Stimulated activated naive B cell treated with anti-CD40 and anti-IgM and Interleukin-4, amounts not matched to agents 10 μg/mL and 1 μg/mL and 100 μg/mL, for 72 hours (primary cell): ENCODE measurements at regions not wholly inside any gene's neighbourhood (a gene's known extent, or its start where the extent isn't known, plus 50 kb on each side); places are given as distances from the start of the nearest gene placed in this dataset.

Experiments
- ATAC-seq, 2 donors: fragments of 150-1000 bp; cut with Tn5 transposase; replicated peaks; 2 replicates each; pipeline ENCODE4 v1.10.0; 2021; ENCODE audit warnings: moderate library complexity in 1 of 2
- DNase-seq: peaks from one replicate; pipeline ENCODE4 v3.0.0; 2021
- H3K27ac Mint-ChIP-seq: one replicate; pipeline ENCODE4 v1.8.0; 2022; ENCODE audit warnings: mild to moderate bottlenecking, mixed read lengths
- H3K27me3 Mint-ChIP-seq, 2 donors: one replicate each; pipeline ENCODE4 v1.8.0; 2022; ENCODE audit warnings: mixed read lengths in 2 of 2
- H3K36me3 Mint-ChIP-seq, 2 donors: one replicate each; pipeline ENCODE4 v1.8.0; 2022; ENCODE audit warnings: mixed read lengths in 2 of 2, mild to moderate bottlenecking in 1 of 2
- H3K4me1 Mint-ChIP-seq, 2 donors: one replicate each; pipeline ENCODE4 v1.8.0; 2022; ENCODE audit warnings: mixed read lengths in 2 of 2, mild to moderate bottlenecking in 1 of 2
- H3K4me3 Mint-ChIP-seq, 2 donors: one replicate each; pipeline ENCODE4 v1.8.0; 2022; ENCODE audit warnings: mild to moderate bottlenecking in 2 of 2, mixed read lengths in 2 of 2, moderate library complexity in 1 of 2
- H3K9me3 Mint-ChIP-seq, 2 donors: one replicate each; pipeline ENCODE4 v1.8.0; 2022; ENCODE audit warnings: mixed read lengths in 2 of 2, mild to moderate bottlenecking in 1 of 2

DNA sequence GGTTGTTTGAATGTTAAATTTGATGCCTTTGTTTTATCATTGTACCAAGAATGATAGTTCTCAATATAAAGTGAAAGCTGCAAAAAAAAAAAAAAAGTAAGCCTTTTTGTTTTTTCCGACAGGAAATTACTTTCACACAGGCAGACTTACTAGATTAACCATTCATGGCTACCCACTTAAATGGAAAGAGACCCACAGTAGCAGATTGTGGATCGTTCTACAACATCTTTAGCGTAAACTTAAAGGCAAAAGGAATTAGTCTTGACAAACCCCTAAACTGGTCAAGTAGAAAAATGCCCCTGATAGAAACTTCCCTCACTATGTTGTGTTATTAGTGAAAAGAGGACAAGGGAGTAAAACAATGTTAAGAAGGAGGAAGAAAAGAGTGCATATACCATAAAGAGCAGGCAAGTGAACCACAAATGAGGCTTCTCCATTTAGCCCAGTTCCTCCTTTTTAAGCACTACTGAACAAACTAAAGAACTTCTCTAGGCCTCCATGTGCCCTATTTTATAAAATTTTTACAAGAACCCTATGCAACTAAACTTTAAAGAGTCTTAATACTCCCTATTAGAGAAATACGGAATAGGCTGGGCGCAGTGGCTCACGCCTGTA, 1560.3 kb downstream of the MRPL39 start:
- Mint-ChIP-seq H3K4me3 (peak overlapping the region; percentile 68 to 70), H3K36me3 (no peaks in the 10 kb centered on the region), H3K9me3 (peaks cover 0 to under 1% of the 10 kb centered on the region in 2 donors), H3K27ac (peak overlapping the region; percentile 91), H3K27me3 (no peaks in the 10 kb centered on the region), H3K4me1 (peaks cover 22 to 51% of the 10 kb centered on the region in 2 donors)
- DNase-seq (peak; percentile 15), ATAC-seq (peak; percentile 90 to 94)

GRCh38 chr21:24045775-24046215, 1561.5 kb downstream of the MRPL39 start:
- peak in 1 of 2 donors; percentile 49 for ATAC-seq
- H3K4me1 Mint-ChIP-seq = peaks cover 19 to 47% of the 10 kb centered on the region in 2 donors
- peak overlapping the region; percentile 26 for H3K27ac Mint-ChIP-seq
- H3K36me3 Mint-ChIP-seq = no peaks in the 10 kb centered on the region
- H3K4me3 Mint-ChIP-seq = peak overlapping the region in 1 of 2 donors; percentile 8
- no peak for DNase-seq
- H3K9me3 Mint-ChIP-seq = peaks cover 0 to 3% of the 10 kb centered on the region in 2 donors
- H3K27me3 Mint-ChIP-seq = no peaks in the 10 kb centered on the region

- peaks cover 0 to 6% of the 10 kb centered on the region in 2 donors for H3K9me3 Mint-ChIP-seq
Measured at GRCh38 chr21:24045373-24045772, 1561.9 kb downstream of the MRPL39 start.

GRCh38 chr21:24042687-24043086, 1564.6 kb downstream of the MRPL39 start:
- H3K9me3 Mint-ChIP-seq = peaks cover 0 to 7% of the 10 kb centered on the region in 2 donors
- no peak overlapping the region for H3K4me3 Mint-ChIP-seq
- peaks cover 17 to 42% of the 10 kb centered on the region in 2 donors for H3K4me1 Mint-ChIP-seq
- ATAC-seq = no peak
- H3K27me3 Mint-ChIP-seq = no peaks in the 10 kb centered on the region
- DNase-seq = no peak
- H3K36me3 Mint-ChIP-seq = peaks cover 4 to 5% of the 10 kb centered on the region in 2 donors
- H3K27ac Mint-ChIP-seq = no peak overlapping the region

More at GRCh38 chr21:24045373-24045772, 1561.9 kb downstream of the MRPL39 start:
- DNase-seq (no peak), ATAC-seq (no peak)
- H3K27ac Mint-ChIP-seq = no peak overlapping the region
- peaks cover 21 to 48% of the 10 kb centered on the region in 2 donors for H3K4me1 Mint-ChIP-seq
- H3K27me3 Mint-ChIP-seq = no peaks in the 10 kb centered on the region
- peaks cover 3% of the 10 kb centered on the region in 2 donors for H3K36me3 Mint-ChIP-seq
- H3K4me3 Mint-ChIP-seq = no peak overlapping the region

DNA sequence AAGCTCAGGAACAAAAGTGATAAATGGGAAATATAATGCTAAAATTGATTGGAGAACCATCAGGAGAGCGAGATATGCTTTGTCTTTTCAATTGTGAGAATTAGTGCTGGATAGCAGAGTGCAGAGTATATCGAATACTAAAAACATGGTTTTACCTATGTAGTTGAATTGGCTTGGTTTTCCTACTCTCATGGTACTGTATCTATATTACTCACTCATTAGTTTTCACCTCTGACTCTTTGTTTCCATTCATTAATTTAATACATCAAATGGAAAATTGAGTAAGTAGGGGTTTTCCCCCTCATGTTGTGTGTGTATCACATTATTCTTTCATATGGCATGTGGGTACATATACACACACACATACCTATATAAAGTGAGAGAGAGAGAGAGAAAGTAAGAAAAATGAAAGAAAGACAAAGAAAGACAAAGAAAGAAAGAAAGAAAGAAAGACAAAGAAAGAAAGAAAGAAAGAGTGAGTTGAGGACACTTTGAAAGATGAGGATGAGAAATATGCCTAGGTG, 1574.5 kb downstream of the MRPL39 start:
- Mint-ChIP-seq H3K4me1 (peaks cover 3 to 6% of the 10 kb centered on the region in 2 donors), H3K36me3 (peaks cover 9 to 12% of the 10 kb centered on the region in 2 donors), H3K4me3 (no peak overlapping the region), H3K27ac (peak overlapping the region; percentile 10), H3K9me3 (peaks cover 16% of the 10 kb centered on the region in 2 donors), H3K27me3 (no peaks in the 10 kb centered on the region)
- ATAC-seq (peak; percentile 63 to 72), DNase-seq (no peak)

- Mint-ChIP-seq H3K27ac (no peak overlapping the region), H3K36me3 (no peaks in the 10 kb centered on the region), H3K4me1 (no peaks in the 10 kb centered on the region), H3K9me3 (no peaks in the 10 kb centered on the region), H3K27me3 (no peaks in the 10 kb centered on the region), H3K4me3 (no peak overlapping the region)
- no peak for ATAC-seq
- no peak for DNase-seq
Measured at GRCh38 chr21:24027396-24027795, 1579.9 kb downstream of the MRPL39 start.

GRCh38 chr21:24025101-24025500, 1582.2 kb downstream of the MRPL39 start:
- peaks cover 4 to 5% of the 10 kb centered on the region in 2 donors for H3K36me3 Mint-ChIP-seq
- H3K4me3 Mint-ChIP-seq = no peak overlapping the region
- no peaks in the 10 kb centered on the region for H3K4me1 Mint-ChIP-seq
- H3K27ac Mint-ChIP-seq = no peak overlapping the region
- no peak for DNase-seq
- peaks cover 7 to 8% of the 10 kb centered on the region in 2 donors for H3K9me3 Mint-ChIP-seq
- no peaks in the 10 kb centered on the region for H3K27me3 Mint-ChIP-seq
- ATAC-seq = no peak

- Mint-ChIP-seq H3K36me3 (peaks cover 12 to 13% of the 10 kb centered on the region in 2 donors), H3K27ac (no peak overlapping the region), H3K27me3 (no peaks in the 10 kb centered on the region), H3K4me3 (no peak overlapping the region), H3K4me1 (no peaks in the 10 kb centered on the region), H3K9me3 (peaks cover 14 to 16% of the 10 kb centered on the region in 2 donors)
- ATAC-seq (no peak), DNase-seq (no peak)
Measured at GRCh38 chr21:24023936-24024335, 1583.3 kb downstream of the MRPL39 start.

DNA sequence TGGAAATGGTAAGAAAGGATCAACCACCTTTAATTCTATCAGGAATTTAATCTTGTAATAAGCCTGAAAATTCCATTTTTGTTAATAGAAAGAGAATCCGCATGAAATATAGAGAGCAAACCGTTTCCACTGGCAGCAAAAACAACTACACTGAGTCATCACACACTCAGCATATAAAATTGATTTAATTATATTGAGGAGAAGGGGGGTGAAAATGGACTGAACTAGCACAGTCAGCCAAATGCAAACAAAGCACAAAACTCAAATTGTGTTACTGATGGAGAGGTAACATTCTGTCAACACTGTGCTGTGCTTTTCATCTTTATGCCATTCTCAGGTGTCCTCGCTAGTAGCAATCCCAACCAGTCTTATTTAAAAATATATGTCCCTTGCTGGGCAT, 1583.9 kb downstream of the MRPL39 start:
- H3K27me3 Mint-ChIP-seq = no peaks in the 10 kb centered on the region
- DNase-seq (no peak), ATAC-seq (no peak)
- no peaks in the 10 kb centered on the region for H3K4me1 Mint-ChIP-seq
- no peak overlapping the region for H3K27ac Mint-ChIP-seq
- H3K9me3 Mint-ChIP-seq = peaks cover 14 to 16% of the 10 kb centered on the region in 2 donors
- H3K4me3 Mint-ChIP-seq = no peak overlapping the region
- H3K36me3 Mint-ChIP-seq = peaks cover 12 to 13% of the 10 kb centered on the region in 2 donors

DNA sequence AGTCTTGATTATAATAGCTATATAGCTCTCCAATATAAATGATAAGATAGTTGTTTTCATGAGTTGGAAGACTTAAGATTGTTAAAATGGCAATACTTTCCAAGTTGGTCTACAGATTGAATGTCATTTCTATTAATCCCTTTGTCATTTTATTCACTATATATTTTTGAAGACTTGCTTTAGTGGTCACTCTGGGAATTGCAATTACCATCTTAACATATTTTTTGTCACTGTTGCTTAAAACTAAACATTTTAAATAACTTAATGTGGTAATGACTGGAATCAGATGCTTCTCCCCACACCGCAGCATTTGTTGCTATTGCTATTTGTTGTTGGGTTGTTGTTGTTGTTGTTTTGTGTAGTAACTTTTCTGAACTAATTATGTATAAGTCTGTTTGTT, 1592.9 kb downstream of the MRPL39 start:
- Mint-ChIP-seq H3K36me3 (peaks cover 1% of the 10 kb centered on the region in 2 donors), H3K27me3 (no peaks in the 10 kb centered on the region), H3K27ac (no peak overlapping the region), H3K9me3 (peaks cover 1 to 3% of the 10 kb centered on the region in 2 donors), H3K4me1 (no peaks in the 10 kb centered on the region), H3K4me3 (no peak overlapping the region)
- ATAC-seq (no peak), DNase-seq (no peak)

DNA sequence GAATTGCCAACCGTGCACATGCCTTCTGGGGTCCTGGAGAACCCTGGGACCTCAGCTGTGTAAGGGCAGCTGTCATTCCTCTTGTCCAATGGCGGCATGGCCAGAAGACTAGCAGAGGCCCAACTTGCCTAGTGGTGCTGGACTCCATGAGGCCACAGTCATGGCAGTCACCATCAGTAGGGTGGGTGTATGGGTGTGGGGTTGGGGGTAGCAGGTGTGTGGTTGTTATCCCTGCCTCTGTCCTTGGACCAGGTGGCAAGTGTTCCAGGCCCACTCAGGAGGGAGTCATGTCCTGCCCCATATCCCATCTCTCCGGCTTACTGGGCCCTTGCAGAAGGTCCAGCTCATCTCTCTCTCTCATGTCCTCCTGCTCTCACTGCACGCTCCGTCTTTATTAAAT, 1596.2 kb downstream of the MRPL39 start:
- H3K36me3 Mint-ChIP-seq = no peaks in the 10 kb centered on the region
- H3K9me3 Mint-ChIP-seq = no peaks in the 10 kb centered on the region
- H3K27me3 Mint-ChIP-seq = no peaks in the 10 kb centered on the region
- no peaks in the 10 kb centered on the region for H3K4me1 Mint-ChIP-seq
- no peak for ATAC-seq
- no peak overlapping the region for H3K27ac Mint-ChIP-seq
- no peak for DNase-seq
- H3K4me3 Mint-ChIP-seq = no peak overlapping the region

DNA sequence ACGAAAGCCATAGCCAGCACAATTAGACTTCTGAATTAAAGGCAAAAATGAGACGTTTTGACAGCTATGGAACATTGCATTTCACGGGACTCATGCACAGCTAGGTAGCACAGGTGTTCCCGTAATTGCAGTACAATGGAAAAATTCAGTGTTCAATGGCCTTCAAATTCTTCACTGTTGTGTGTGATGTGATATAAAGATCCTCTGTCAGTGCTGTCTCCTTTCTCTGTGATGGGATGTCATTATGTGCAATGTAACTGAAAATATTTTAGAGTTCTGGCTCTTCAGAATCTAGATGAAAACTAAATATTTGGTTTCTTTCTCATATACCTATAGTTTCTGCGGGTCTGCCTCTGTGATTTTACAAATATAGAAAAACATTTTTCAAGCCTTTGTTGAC, 1599.7 kb downstream of the MRPL39 start:
- H3K27me3 Mint-ChIP-seq = no peaks in the 10 kb centered on the region
- no peak for DNase-seq
- peaks cover under 1 to 4% of the 10 kb centered on the region in 2 donors for H3K4me1 Mint-ChIP-seq
- no peak overlapping the region for H3K27ac Mint-ChIP-seq
- H3K9me3 Mint-ChIP-seq = peaks cover 14 to 16% of the 10 kb centered on the region in 2 donors
- H3K36me3 Mint-ChIP-seq = peaks cover 8 to 10% of the 10 kb centered on the region in 2 donors
- no peak for ATAC-seq
- no peak overlapping the region for H3K4me3 Mint-ChIP-seq

DNA sequence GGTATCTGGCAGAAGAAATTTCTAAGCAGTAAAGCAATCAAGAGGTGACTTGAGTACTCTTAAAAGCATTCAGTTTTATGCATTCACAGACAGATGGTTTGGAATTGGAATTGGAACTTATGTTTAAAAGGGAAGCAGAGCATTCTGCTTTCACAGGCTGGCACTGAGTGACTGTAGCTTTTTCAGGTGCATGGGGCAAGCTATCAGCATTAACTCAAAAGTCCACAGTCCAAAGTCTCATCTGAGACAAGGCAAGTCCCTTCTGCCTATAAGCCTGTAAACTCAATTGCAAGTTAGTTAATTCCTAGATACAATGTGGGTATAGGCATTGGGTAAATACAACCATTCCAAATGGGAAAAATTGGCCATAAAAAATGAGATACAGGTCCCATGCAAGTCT, 1620.3 kb downstream of the MRPL39 start:
- Mint-ChIP-seq H3K27ac (no peak overlapping the region), H3K36me3 (peaks cover 3 to 19% of the 10 kb centered on the region in 2 donors), H3K4me3 (no peak overlapping the region), H3K4me1 (no peaks in the 10 kb centered on the region), H3K27me3 (no peaks in the 10 kb centered on the region), H3K9me3 (peaks cover 11 to 15% of the 10 kb centered on the region in 2 donors)
- ATAC-seq (no peak), DNase-seq (no peak)

GRCh38 chr21:23986214-23986613, 1621.1 kb downstream of the MRPL39 start:
- no peak for ATAC-seq
- Mint-ChIP-seq H3K27ac (no peak overlapping the region), H3K36me3 (peaks cover 3 to 19% of the 10 kb centered on the region in 2 donors), H3K27me3 (no peaks in the 10 kb centered on the region), H3K9me3 (peaks cover 11 to 15% of the 10 kb centered on the region in 2 donors), H3K4me1 (no peaks in the 10 kb centered on the region), H3K4me3 (no peak overlapping the region)
- no peak for DNase-seq

- Mint-ChIP-seq H3K36me3 (peaks cover 3 to 18% of the 10 kb centered on the region in 2 donors), H3K9me3 (peaks cover 8 to 11% of the 10 kb centered on the region in 2 donors), H3K4me3 (no peak overlapping the region), H3K27ac (no peak overlapping the region), H3K27me3 (no peaks in the 10 kb centered on the region), H3K4me1 (peaks cover 2 to 8% of the 10 kb centered on the region in 2 donors)
- DNase-seq (no peak), ATAC-seq (no peak)
Measured at GRCh38 chr21:23982546-23982945, 1624.7 kb downstream of the MRPL39 start.
